ENCODE measurements at regions not wholly inside any gene's neighbourhood (a gene's known extent, or its start where the extent isn't known, plus 50 kb on each side); places are given as distances from the start of the nearest gene placed in this dataset.

- Histone ChIP-seq H3K27ac (no peak overlapping the region), H3K4me3 (ENCODE audit: low read depth, low read length) (no peak overlapping the region), H3K27me3 (replicated peaks) (no peaks in the 10 kb centered on the region), H3K36me3 (replicated peaks) (no peaks in the 10 kb centered on the region)
- no peak for TF ChIP-seq CTCF (IDR thresholded peaks at IDR 0.05; ENCODE audit: low read depth, low read length, missing control alignments)
- in situ Hi-C loops (cut with HindIII; ENCODE audit: low pct_ligation_motif_present, low sequenced_read_pairs): no loop called here
- no peak for DNase-seq
Measured at GRCh38 chr9:86653466-86653865, 293.8 kb downstream of the GAS1 start.

GRCh38 chr9:86652736-86653135 is 294.6 kb downstream of the GAS1 start:
- DNase-seq: no peak
- Histone ChIP-seq H3K36me3 (replicated peaks) (no peaks in the 10 kb centered on the region), H3K27ac (no peak overlapping the region), H3K4me3 (ENCODE audit: low read depth, low read length) (no peak overlapping the region), H3K27me3 (replicated peaks) (no peaks in the 10 kb centered on the region)
- TF ChIP-seq CTCF (IDR thresholded peaks at IDR 0.05; ENCODE audit: low read depth, low read length, missing control alignments): no peak
- in situ Hi-C loops (cut with HindIII; ENCODE audit: low pct_ligation_motif_present, low sequenced_read_pairs): no loop called here

- no peak for DNase-seq
- H3K4me3 ChIP-seq (ENCODE audit: low read depth, low read length): no peak overlapping the region
- H3K27ac ChIP-seq: no peak overlapping the region
- H3K27me3 ChIP-seq (replicated peaks): no peaks in the 10 kb centered on the region
- in situ Hi-C loops (cut with HindIII; ENCODE audit: low pct_ligation_motif_present, low sequenced_read_pairs): no loop called here
- no peaks in the 10 kb centered on the region for H3K36me3 ChIP-seq (replicated peaks)
- no peak for TF ChIP-seq CTCF (IDR thresholded peaks at IDR 0.05; ENCODE audit: low read depth, low read length, missing control alignments)
Measured at GRCh38 chr9:86649913-86650312, 295.7 kb upstream of the TUT7 start.

GRCh38 chr9:86648828-86649170 is 294.6 kb upstream of the TUT7 start:
- no peak for DNase-seq
- H3K27me3 ChIP-seq (replicated peaks): no peaks in the 10 kb centered on the region
- H3K36me3 ChIP-seq (replicated peaks): no peaks in the 10 kb centered on the region
- H3K4me3 ChIP-seq (ENCODE audit: low read depth, low read length): no peak overlapping the region
- no peak for TF ChIP-seq CTCF (IDR thresholded peaks at IDR 0.05; ENCODE audit: low read depth, low read length, missing control alignments)
- no peak overlapping the region for H3K27ac ChIP-seq
- in situ Hi-C loops (cut with HindIII; ENCODE audit: low pct_ligation_motif_present, low sequenced_read_pairs): no loop called here

- Histone ChIP-seq H3K36me3 (replicated peaks) (no peaks in the 10 kb centered on the region), H3K27me3 (replicated peaks) (no peaks in the 10 kb centered on the region), H3K4me3 (ENCODE audit: low read depth, low read length) (no peak overlapping the region), H3K27ac (no peak overlapping the region)
- in situ Hi-C loops (cut with HindIII; ENCODE audit: low pct_ligation_motif_present, low sequenced_read_pairs): no loop called here
- DNase-seq: no peak
- TF ChIP-seq CTCF (IDR thresholded peaks at IDR 0.05; ENCODE audit: low read depth, low read length, missing control alignments): no peak
Measured at GRCh38 chr9:86648156-86648827, 294.1 kb upstream of the TUT7 start.

GRCh38 chr9:86645303-86645702 is 291.1 kb upstream of the TUT7 start:
- Histone ChIP-seq H3K27me3 (replicated peaks) (no peaks in the 10 kb centered on the region), H3K4me3 (ENCODE audit: low read depth, low read length) (no peak overlapping the region), H3K36me3 (replicated peaks) (no peaks in the 10 kb centered on the region), H3K27ac (no peak overlapping the region)
- DNase-seq: no peak
- in situ Hi-C loops (cut with HindIII; ENCODE audit: low pct_ligation_motif_present, low sequenced_read_pairs): no loop called here
- no peak for TF ChIP-seq CTCF (IDR thresholded peaks at IDR 0.05; ENCODE audit: low read depth, low read length, missing control alignments)
